GM18526 (cell line): ENCODE measurements at regions not wholly inside any gene's neighbourhood (a gene's known extent, or its start where the extent isn't known, plus 50 kb on each side); places are given as distances from the start of the nearest gene placed in this dataset.

Experiments
- POLR2A ChIP-seq: IDR thresholded peaks from 3 replicates; pipeline ENCODE4 v1.6.1; 2011; ENCODE audit not compliant: insufficient read length; ENCODE audit errors: extremely low read depth

DNA sequence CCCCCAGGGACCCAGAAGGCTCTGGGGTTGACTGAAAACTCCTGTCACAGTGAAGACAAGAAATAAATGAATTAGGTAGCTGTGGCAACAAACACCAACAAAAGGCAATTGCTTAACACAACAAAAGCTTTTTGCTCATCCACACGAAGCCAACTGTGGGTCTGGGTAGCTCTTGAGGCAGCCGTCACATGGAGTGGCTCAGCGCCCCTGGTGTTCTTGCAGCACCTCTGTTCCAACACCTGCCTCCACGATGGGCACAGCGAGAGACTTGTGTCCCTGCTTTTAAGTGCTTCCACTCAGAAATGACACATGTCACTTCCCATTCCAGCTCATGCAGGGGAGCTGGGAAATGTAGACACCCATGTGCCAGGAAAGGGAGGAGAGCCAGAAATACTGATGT is 364.5 kb upstream of the DUSP10 start:
- no peak for TF ChIP-seq POLR2A

DNA sequence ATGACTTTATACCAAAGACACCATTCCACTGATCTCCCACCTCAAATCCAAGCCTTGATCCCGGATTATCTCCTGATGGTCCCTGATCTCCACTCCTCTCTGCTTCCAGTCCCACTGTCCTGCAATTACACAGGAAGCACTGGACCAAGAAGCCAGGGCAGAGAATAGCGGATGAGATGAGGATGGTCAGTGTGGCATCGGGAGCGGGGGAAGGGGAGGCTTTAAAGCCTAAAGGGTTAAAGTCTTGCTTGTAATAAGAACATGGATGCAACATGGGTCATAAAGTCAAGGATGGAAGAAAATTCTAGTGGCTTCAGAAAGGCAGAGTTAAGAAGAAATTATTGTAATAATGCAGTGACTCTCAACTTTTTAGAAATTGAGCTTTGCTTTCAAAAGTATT is 364.0 kb upstream of the DUSP10 start:
- TF ChIP-seq POLR2A = no peak

DNA sequence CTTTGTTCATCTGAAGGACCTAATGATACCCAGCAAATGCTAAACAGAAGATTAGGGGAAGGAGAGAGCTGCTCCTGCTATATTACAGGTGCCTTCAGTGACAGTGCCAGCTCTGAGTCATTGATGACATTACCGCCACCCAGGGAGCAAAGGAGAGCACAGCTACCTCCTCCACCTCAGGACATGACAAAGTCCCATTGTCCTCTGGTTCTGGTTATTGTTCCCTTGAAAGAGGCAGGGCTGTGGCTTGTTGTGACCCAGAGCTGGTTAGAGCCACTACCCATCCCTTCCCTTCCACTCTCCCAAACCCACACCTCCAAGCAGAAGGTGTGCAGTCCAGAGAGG is 363.5 kb upstream of the DUSP10 start:
- TF ChIP-seq POLR2A = no peak

GRCh38 chr1:222104694-222105392 is 363.0 kb upstream of the DUSP10 start:
- no peak for TF ChIP-seq POLR2A

DNA sequence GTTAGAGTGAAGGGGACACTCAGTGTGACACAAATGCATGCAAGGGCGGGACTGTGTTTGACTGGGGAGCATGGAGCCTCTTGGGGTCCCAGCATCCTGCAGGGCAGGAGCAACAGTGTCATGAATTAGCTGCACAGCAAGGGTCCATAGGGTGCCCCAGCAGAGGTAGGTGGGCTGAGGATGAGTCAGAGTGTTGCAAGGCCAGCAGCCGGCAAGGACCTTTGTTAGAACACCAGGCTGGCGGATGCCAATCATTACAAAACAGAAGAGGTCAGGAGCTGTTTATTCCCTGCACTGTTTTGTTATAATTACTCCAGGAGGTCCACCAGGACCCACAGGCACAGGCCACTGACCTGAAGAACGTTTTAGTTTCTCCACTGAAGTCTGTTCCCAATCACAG is 362.2 kb upstream of the DUSP10 start:
- no peak for TF ChIP-seq POLR2A

- TF ChIP-seq POLR2A = no peak
Observed at GRCh38 chr1:222099746-222100145, 357.9 kb upstream of the DUSP10 start.

GRCh38 chr1:222098404-222098803 is 356.5 kb upstream of the DUSP10 start:
- no peak for TF ChIP-seq POLR2A

- no peak for TF ChIP-seq POLR2A
Observed at GRCh38 chr1:222097588-222097987, 355.7 kb upstream of the DUSP10 start.

GRCh38 chr1:222096883-222097282 is 355.0 kb upstream of the DUSP10 start:
- TF ChIP-seq POLR2A = no peak

- no peak for TF ChIP-seq POLR2A
Observed at GRCh38 chr1:222096476-222096772, 354.5 kb upstream of the DUSP10 start.

DNA sequence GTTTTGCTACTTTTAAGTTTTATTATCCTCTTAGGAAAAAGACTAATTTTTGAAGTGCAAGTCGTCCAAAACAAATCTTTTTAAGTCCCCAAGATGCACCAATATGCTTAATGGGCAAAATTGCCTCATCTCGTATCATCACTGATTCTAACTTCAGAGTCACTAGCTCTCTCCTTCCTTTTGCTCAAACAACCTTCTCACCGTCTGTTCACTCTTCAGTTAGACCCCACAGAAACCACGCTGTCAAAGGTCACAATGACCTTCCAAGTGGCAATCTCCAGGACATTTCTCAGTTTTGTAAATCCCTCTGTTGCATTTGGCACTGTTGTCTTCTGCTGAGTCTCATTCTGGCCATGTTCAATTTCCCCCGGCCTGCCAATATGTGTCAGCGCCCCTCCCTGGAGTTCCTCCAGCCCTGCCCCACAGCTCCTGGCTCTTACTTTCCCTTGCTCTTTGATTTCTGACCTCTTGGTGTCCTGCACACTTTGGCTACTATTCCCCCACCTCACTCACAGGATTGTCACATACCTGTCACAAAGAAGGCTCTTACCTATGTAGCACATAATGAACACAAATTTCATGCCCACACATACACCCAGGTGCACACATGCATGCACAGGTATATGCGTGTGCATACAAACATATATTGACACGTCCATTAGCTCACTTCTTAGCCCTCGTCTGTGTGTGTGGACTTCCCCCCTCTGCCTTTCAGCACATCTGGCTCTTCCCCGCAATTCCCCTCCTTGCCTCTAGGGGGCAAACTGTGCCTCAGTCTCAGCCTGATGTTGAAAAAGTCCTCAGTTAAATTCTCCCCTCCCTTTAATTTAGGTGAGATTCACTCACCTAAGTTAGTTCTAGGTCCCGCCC is 354.0 kb upstream of the DUSP10 start:
- no peak for TF ChIP-seq POLR2A

- no peak for TF ChIP-seq POLR2A
Observed at GRCh38 chr1:222093518-222093917, 351.6 kb upstream of the DUSP10 start.

- no peak for TF ChIP-seq POLR2A
Observed at GRCh38 chr1:222090103-222090502, 348.2 kb upstream of the DUSP10 start.

GRCh38 chr1:222087221-222087920 is 345.5 kb upstream of the DUSP10 start:
- TF ChIP-seq POLR2A = no peak

DNA sequence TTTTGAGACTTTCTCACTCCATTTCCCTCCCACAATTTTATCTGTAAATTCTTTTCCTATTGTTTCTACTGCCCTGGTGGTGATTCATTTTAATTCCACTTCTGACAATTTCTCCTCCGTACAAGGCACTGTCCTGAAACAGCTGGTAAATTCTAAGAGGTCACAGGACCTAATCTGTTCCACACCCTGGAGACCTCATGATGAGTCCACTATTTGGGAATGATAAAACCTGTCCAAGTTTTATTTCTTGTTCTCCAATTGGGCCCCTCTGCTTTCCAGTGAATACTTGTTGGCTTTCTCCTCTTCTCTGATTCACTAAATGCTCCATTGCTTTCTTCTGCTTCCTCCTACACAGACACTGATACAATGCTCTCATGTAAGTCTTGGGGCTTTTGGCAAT is 343.1 kb upstream of the DUSP10 start:
- TF ChIP-seq POLR2A = no peak

GRCh38 chr1:222084048-222084447 is 342.2 kb upstream of the DUSP10 start:
- no peak for TF ChIP-seq POLR2A
